ENCODE measurements at regions not wholly inside any gene's neighbourhood (a gene's known extent, or its start where the extent isn't known, plus 50 kb on each side); places are given as distances from the start of the nearest gene placed in this dataset.
A peak's percentile ranks its signal among the peaks of the same experiment; 100 is the strongest.

DNA sequence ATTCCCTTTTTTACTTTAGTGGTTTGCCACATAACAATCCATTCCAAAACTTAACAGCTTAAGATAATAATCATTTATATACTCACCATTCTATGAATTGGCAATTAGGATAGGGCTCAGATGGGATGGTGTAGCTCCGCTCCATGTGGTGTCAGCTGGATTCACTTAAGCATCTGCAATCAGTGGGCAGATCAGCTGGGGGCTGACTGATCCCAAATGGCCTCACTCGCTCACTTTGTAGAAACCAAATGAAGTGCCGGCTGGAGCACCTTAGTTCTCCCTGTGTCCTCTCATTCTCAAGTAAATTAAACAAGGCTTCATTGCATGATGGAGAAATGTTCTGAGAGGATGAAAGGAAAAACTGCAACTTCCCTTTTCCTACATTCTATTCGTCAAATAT, 161.4 kb downstream of the WT1 start:
- DNase-seq (ENCODE audit: low spot score), result no peak
- intact Hi-C loops (cut with micrococcal nuclease; ENCODE audit: unreplicated experiment), result no loop called here
- CTCF ChIA-PET, result no interaction called here

DNA sequence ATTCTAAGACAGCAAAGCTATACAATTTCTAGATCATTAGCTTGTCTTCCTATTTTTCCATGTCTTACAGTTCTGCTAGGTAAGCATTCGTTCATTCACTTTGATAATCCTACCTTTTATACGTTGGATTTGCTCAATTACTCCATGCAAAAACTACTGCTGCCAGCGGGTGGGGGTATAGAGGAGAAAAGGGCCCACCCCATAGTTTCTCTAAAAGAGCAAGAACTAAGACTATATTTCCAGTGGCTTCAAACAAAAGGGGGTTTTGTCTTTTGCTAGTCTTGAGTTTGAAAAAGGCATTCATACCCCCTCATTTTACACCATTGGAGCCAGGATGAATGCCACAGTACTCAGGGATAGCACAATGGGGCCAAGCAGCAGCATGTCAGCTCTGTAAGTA, 155.7 kb downstream of the WT1 start:
- no peak overlapping the region for H3K4me3 ChIP-seq (ENCODE audit: low read depth, low read length, poor library complexity, severe bottlenecking)
- no TSS peak for BruUV-seq (replicated peaks)
- intact Hi-C loops (cut with micrococcal nuclease; ENCODE audit: unreplicated experiment), result no loop called here
- no peaks in the 10 kb centered on the region for H3K4me1 ChIP-seq (ENCODE audit: insufficient read depth, low read length, poor library complexity, severe bottlenecking)
- ChIA-PET CTCF (interaction anchor here (0.7 kb wide), 1 partner anchor 23 kb away, joined by 3 read pairs; no protein-coding TSS in a partner anchor), POLR2A (ENCODE audit: low non-redundant PET) (no interaction called here)
- no peak overlapping the region for H3K27ac ChIP-seq (ENCODE audit: low read depth, low read length, poor library complexity, severe bottlenecking)
- peaks cover 6% of the 10 kb centered on the region for H3K9me3 ChIP-seq (ENCODE audit: low read depth, low read length, poor library complexity, severe bottlenecking)
- TF ChIP-seq EZH2 (IDR thresholded peaks at IDR 0.05; ENCODE audit: borderline replicate concordance, low read depth, low read length, poor library complexity, severe bottlenecking) (no peak), CTCF (conservative IDR thresholded peaks at IDR 0.05; ENCODE audit: low read depth, low read length) (peak; percentile 70)
- peak; percentile 65 for DNase-seq (ENCODE audit: low spot score)
- no peaks in the 10 kb centered on the region for H3K27me3 ChIP-seq (replicated peaks; ENCODE audit: insufficient read depth, low read depth, low read length, poor library complexity)
- no peaks in the 10 kb centered on the region for H3K36me3 ChIP-seq (ENCODE audit: insufficient read depth, low read length, poor library complexity, severe bottlenecking)

More for the DNA sequence above, 161.4 kb downstream of the WT1 start:
- no peak overlapping the region for H3K4me3 ChIP-seq (ENCODE audit: low read depth, low read length, poor library complexity, severe bottlenecking)
- H3K27ac ChIP-seq (ENCODE audit: low read depth, low read length, poor library complexity, severe bottlenecking), result no peak overlapping the region
- POLR2A ChIA-PET (ENCODE audit: low non-redundant PET), result interaction anchor here (0.6 kb wide), 1 partner anchor 567 kb away, joined by 12 read pairs; no protein-coding TSS in a partner anchor
- H3K4me1 ChIP-seq (ENCODE audit: insufficient read depth, low read length, poor library complexity, severe bottlenecking), result peaks cover 15% of the 10 kb centered on the region
- no peaks in the 10 kb centered on the region for H3K9me3 ChIP-seq (ENCODE audit: low read depth, low read length, poor library complexity, severe bottlenecking)
- TF ChIP-seq EZH2 (IDR thresholded peaks at IDR 0.05; ENCODE audit: borderline replicate concordance, low read depth, low read length, poor library complexity, severe bottlenecking), result no peak
- TF ChIP-seq CTCF (conservative IDR thresholded peaks at IDR 0.05; ENCODE audit: low read depth, low read length), result no peak
- no peaks in the 10 kb centered on the region for H3K36me3 ChIP-seq (ENCODE audit: insufficient read depth, low read length, poor library complexity, severe bottlenecking)
- H3K27me3 ChIP-seq (replicated peaks; ENCODE audit: insufficient read depth, low read depth, low read length, poor library complexity), result no peaks in the 10 kb centered on the region
- BruUV-seq (replicated peaks), result no TSS peak

DNA sequence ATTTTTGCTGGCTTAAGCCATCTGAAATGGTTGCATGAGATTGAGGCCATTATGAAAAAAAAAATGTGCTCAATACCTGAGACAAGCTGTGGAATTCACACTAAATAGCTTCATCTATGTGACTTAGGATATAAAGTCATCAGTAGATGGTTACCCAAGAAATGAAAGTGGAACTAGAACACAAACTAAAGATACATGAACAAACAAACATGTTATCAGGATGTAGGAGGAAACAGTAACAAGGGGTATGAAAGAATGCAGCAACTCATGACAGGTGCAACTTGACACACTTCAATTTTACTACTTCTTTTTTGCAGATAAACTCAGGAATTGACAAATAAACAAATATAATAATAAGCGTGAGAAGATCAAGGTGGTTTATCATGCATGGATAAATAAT, 155.0 kb downstream of the WT1 start:
- Histone ChIP-seq H3K4me3 (ENCODE audit: low read depth, low read length, poor library complexity, severe bottlenecking) (no peak overlapping the region), H3K27ac (ENCODE audit: low read depth, low read length, poor library complexity, severe bottlenecking) (no peak overlapping the region), H3K36me3 (ENCODE audit: insufficient read depth, low read length, poor library complexity, severe bottlenecking) (no peaks in the 10 kb centered on the region), H3K4me1 (ENCODE audit: insufficient read depth, low read length, poor library complexity, severe bottlenecking) (no peaks in the 10 kb centered on the region), H3K27me3 (replicated peaks; ENCODE audit: insufficient read depth, low read depth, low read length, poor library complexity) (no peaks in the 10 kb centered on the region), H3K9me3 (ENCODE audit: low read depth, low read length, poor library complexity, severe bottlenecking) (peaks cover 6% of the 10 kb centered on the region)
- BruUV-seq (replicated peaks), result no TSS peak
- TF ChIP-seq EZH2 (IDR thresholded peaks at IDR 0.05; ENCODE audit: borderline replicate concordance, low read depth, low read length, poor library complexity, severe bottlenecking) (no peak), CTCF (conservative IDR thresholded peaks at IDR 0.05; ENCODE audit: low read depth, low read length) (no peak)
- intact Hi-C loops (cut with micrococcal nuclease; ENCODE audit: unreplicated experiment), result no loop called here
- ChIA-PET CTCF (no interaction called here), POLR2A (ENCODE audit: low non-redundant PET) (no interaction called here)
- DNase-seq (ENCODE audit: low spot score), result no peak
